ENCODE measurements at regions not wholly inside any gene's neighbourhood (a gene's known extent, or its start where the extent isn't known, plus 50 kb on each side); places are given as distances from the start of the nearest gene placed in this dataset.
"Not testable (repeated sequence)": the region's sequence is repeated elsewhere in the genome, so short reads cannot be mapped to it uniquely, and the experiment has no call there.

GRCh38 chr4:167973513-167973912, 118.8 kb upstream of the ANXA10 start:
- H3K4me3 ChIP-seq (replicated peaks in 1 of 2; ENCODE audit: low read depth in 2 of 2, low read length in 2 of 2), result no peak overlapping the region
- DNase-seq (ENCODE audit: low read depth in 2 of 2), result no peak
- TF ChIP-seq, protein P1, sequence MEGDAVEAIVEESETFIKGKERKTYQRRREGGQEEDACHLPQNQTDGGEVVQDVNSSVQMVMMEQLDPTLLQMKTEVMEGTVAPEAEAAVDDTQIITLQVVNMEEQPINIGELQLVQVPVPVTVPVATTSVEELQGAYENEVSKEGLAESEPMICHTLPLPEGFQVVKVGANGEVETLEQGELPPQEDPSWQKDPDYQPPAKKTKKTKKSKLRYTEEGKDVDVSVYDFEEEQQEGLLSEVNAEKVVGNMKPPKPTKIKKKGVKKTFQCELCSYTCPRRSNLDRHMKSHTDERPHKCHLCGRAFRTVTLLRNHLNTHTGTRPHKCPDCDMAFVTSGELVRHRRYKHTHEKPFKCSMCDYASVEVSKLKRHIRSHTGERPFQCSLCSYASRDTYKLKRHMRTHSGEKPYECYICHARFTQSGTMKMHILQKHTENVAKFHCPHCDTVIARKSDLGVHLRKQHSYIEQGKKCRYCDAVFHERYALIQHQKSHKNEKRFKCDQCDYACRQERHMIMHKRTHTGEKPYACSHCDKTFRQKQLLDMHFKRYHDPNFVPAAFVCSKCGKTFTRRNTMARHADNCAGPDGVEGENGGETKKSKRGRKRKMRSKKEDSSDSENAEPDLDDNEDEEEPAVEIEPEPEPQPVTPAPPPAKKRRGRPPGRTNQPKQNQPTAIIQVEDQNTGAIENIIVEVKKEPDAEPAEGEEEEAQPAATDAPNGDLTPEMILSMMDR (IDR thresholded peaks at IDR 0.05; ENCODE audit: low read depth, low read length), result no peak

DNA sequence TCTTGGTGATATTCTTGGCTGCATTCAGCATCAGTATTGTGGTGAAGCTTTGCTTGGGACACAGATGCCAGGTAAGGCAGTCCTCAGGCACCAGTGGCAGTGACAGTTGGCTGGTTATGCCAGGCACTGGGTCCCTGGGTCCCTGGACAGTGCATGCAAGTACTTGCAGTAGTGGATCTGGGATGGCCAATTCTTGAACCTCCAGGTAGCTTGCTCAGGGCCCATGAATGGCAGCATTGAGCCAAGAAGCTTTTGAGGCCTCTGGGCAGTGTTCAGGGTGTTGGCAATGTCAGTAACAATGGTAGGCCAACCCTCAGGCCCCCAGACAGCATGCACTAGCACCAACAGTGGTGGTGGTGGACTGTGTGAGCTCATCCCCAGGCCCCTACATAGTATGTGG, 106.8 kb upstream of the ANXA10 start:
- no peak for DNase-seq (ENCODE audit: low read depth in 2 of 2)
- H3K4me3 ChIP-seq (replicated peaks in 1 of 2; ENCODE audit: low read depth in 2 of 2, low read length in 2 of 2), result no peak overlapping the region
- TF ChIP-seq, protein P1 (IDR thresholded peaks at IDR 0.05; ENCODE audit: low read depth, low read length), result no peak

GRCh38 chr4:167986044-167986443, 106.3 kb upstream of the ANXA10 start:
- H3K4me3 ChIP-seq (replicated peaks in 1 of 2; ENCODE audit: low read depth in 2 of 2, low read length in 2 of 2), result no peak overlapping the region
- TF ChIP-seq, protein P1 (IDR thresholded peaks at IDR 0.05; ENCODE audit: low read depth, low read length), result no peak
- DNase-seq (ENCODE audit: low read depth in 2 of 2), result no peak

GRCh38 chr4:167987285-167987684, 105.1 kb upstream of the ANXA10 start:
- TF ChIP-seq, protein P1 (IDR thresholded peaks at IDR 0.05; ENCODE audit: low read depth, low read length), result no peak
- DNase-seq (ENCODE audit: low read depth in 2 of 2), result no peak
- H3K4me3 ChIP-seq (replicated peaks in 1 of 2; ENCODE audit: low read depth in 2 of 2, low read length in 2 of 2), result no peak overlapping the region

DNA sequence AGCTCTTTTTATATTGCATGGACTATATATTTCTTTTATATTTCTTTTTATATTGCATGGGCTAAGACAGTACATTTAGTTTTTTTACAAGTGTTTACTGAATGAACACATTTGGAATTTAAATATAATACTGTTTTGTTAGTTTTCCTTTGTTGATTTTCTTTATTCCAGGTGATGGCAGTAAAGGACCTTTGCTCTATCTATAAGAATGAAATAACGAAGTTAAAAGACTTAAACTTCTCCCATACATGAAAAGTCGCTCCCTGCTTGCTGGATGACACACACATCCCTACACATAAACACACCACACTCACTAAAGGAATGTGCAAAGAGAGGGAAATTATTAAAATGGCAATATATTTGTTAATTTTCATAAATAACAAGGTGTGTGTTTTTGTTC, 102.5 kb upstream of the ANXA10 start:
- peak; percentile 14 to 29 for DNase-seq (ENCODE audit: low read depth in 2 of 2)
- H3K4me3 ChIP-seq (replicated peaks in 1 of 2; ENCODE audit: low read depth in 2 of 2, low read length in 2 of 2), result no peak overlapping the region
- TF ChIP-seq, protein P1 (IDR thresholded peaks at IDR 0.05; ENCODE audit: low read depth, low read length), result peak; percentile 11

GRCh38 chr4:168008112-168008511, 84.2 kb upstream of the ANXA10 start:
- not testable (repeated sequence) for H3K4me3 ChIP-seq (replicated peaks in 1 of 2; ENCODE audit: low read depth in 2 of 2, low read length in 2 of 2); DNase-seq (ENCODE audit: low read depth in 2 of 2)

- TF ChIP-seq, protein P1 (IDR thresholded peaks at IDR 0.05; ENCODE audit: low read depth, low read length), result no peak
- no peak overlapping the region for H3K4me3 ChIP-seq (replicated peaks in 1 of 2; ENCODE audit: low read depth in 2 of 2, low read length in 2 of 2)
- DNase-seq (ENCODE audit: low read depth in 2 of 2), result peak; percentile 18 to 55
Measured at GRCh38 chr4:168019019-168019651, 73.2 kb upstream of the ANXA10 start.

Measured in cardiac fibroblast (primary cell).